ENCODE measurements at regions not wholly inside any gene's neighbourhood (a gene's known extent, or its start where the extent isn't known, plus 50 kb on each side); places are given as distances from the start of the nearest gene placed in this dataset.

- Histone ChIP-seq H4K20me1 (ENCODE audit: insufficient read depth) (no peaks in the 10 kb centered on the region), H3K27ac (ENCODE audit: low read depth in 2 of 2, low read length in 1 of 2) (peak overlapping the region in 1 of 2 experiments; percentile 43; a peak in 2 of 4 replicates), H3K27me3 (ENCODE audit: insufficient read depth) (no peaks in the 10 kb centered on the region), H3K79me2 (ENCODE audit: insufficient read depth) (no peaks in the 10 kb centered on the region), H3K9me2 (no peaks in the 10 kb centered on the region), H3K9me3 (no peaks in the 10 kb centered on the region), H3F3A (replicated peaks; ENCODE audit: insufficient read depth) (peaks cover 6% of the 10 kb centered on the region), H3K9ac (no peak overlapping the region), H2AFZ (ENCODE audit: low read depth) (no peak overlapping the region), H3K4me2 (no peak overlapping the region), H3K4me1 (ENCODE audit: control insufficient read depth in 1 of 2, insufficient read depth in 2 of 2, low read depth in 1 of 2, low read length in 1 of 2) (peaks cover 9 to 59% of the 10 kb centered on the region in 2 experiments; a peak in 2 of 4 replicates), H3K4me3 (ENCODE audit: low read depth in 2 of 2, low read length in 1 of 2) (no peak overlapping the region), H3K36me3 (replicated peaks in 1 of 2; ENCODE audit: control insufficient read depth in 1 of 2, insufficient read depth in 2 of 2, low read length in 1 of 2) (no peaks in the 10 kb centered on the region)
- WGBS (ENCODE audit: low lambda C conversion rate) = 98% methylated on average over 2 of the region's 2 CpGs
- no peak for DNase-seq
- no peak for TF ChIP-seq ZBTB33 (IDR thresholded peaks at IDR 0.05; ENCODE audit: borderline replicate concordance, low read depth)
- no peak for TF ChIP-seq SIN3A (IDR thresholded peaks at IDR 0.05; ENCODE audit: borderline replicate concordance, low read depth, low read length)
- POLR2A ChIA-PET = no interaction called here
- CTCF ChIA-PET = interaction anchor here (0.9 to 3.6 kb wide), 15 partner anchors 30 to 1347 kb away, joined by 3 to 24 read pairs (median 5); no protein-coding TSS in a partner anchor
Measured at GRCh38 chr9:14434971-14435718, 121.2 kb upstream of the NFIB start.

- no peaks in the 10 kb centered on the region for H3K79me2 ChIP-seq (ENCODE audit: insufficient read depth)
- TF ChIP-seq RXRA (IDR thresholded peaks at IDR 0.05; ENCODE audit: borderline replicate concordance, low read depth) = no peak
- no peak for TF ChIP-seq FOXM1 (IDR thresholded peaks at IDR 0.05; ENCODE audit: low read depth)
- TF ChIP-seq TAF1 (IDR thresholded peaks at IDR 0.05; ENCODE audit: borderline replicate concordance, low read depth, low read length) = no peak
- no peak for TF ChIP-seq MAX (IDR thresholded peaks at IDR 0.05; ENCODE audit: low read depth)
- no peak for TF ChIP-seq CHD2 (IDR thresholded peaks at IDR 0.05; ENCODE audit: low read length, partially characterized antibody)
- no peak for TF ChIP-seq EP300 (IDR thresholded peaks at IDR 0.05; ENCODE audit: borderline replicate concordance in 1 of 2, low read depth in 1 of 2, low read length in 1 of 2)
- TF ChIP-seq NRF1 (IDR thresholded peaks at IDR 0.05; ENCODE audit: low read depth, low read length) = no peak
- TF ChIP-seq GABPA (IDR thresholded peaks at IDR 0.05; ENCODE audit: low read depth) = no peak
- no peak for TF ChIP-seq CTCF (IDR thresholded peaks at IDR 0.05)
- no peak for TF ChIP-seq PBX3 (IDR thresholded peaks at IDR 0.05)
- no peak for TF ChIP-seq SMC3 (IDR thresholded peaks at IDR 0.05; ENCODE audit: low read depth, low read length)
- no peak for TF ChIP-seq GATA2 (CRISPR knock-in tag; IDR thresholded peaks at IDR 0.05)
- TF ChIP-seq USF2 (IDR thresholded peaks at IDR 0.05; ENCODE audit: borderline replicate concordance, low read depth, low read length) = no peak
- ChIA-PET POLR2A (interaction anchor here (0.5 to 1.2 kb wide), 2 partner anchors 112 to 122 kb away, joined by 3 read pairs; no protein-coding TSS in a partner anchor), CTCF (interaction anchor here (0.6 to 3.6 kb wide), 30 partner anchors 10 to 1400 kb away, joined by 3 to 24 read pairs (median 4); no protein-coding TSS in a partner anchor)
- H3K9ac ChIP-seq = no peak overlapping the region
- no peak for DNase-seq
- no peak overlapping the region for H2AFZ ChIP-seq (ENCODE audit: low read depth)
- H3K4me2 ChIP-seq = no peak overlapping the region
- peaks cover 6% of the 10 kb centered on the region for H3F3A ChIP-seq (replicated peaks; ENCODE audit: insufficient read depth)
- peak overlapping the region; percentile 5 to 97; a peak in 2 of 4 replicates for H3K27ac ChIP-seq (ENCODE audit: low read depth in 2 of 2, low read length in 1 of 2)
- no peaks in the 10 kb centered on the region for H3K9me2 ChIP-seq
- no peak overlapping the region for H3K4me3 ChIP-seq (ENCODE audit: low read depth in 2 of 2, low read length in 1 of 2)
- no peaks in the 10 kb centered on the region for H4K20me1 ChIP-seq (ENCODE audit: insufficient read depth)
- no peaks in the 10 kb centered on the region for H3K36me3 ChIP-seq (replicated peaks in 1 of 2; ENCODE audit: control insufficient read depth in 1 of 2, insufficient read depth in 2 of 2, low read length in 1 of 2)
- H3K4me1 ChIP-seq (ENCODE audit: control insufficient read depth in 1 of 2, insufficient read depth in 2 of 2, low read depth in 1 of 2, low read length in 1 of 2) = peaks cover 9 to 50% of the 10 kb centered on the region in 2 experiments; a peak in 2 of 4 replicates
- H3K27me3 ChIP-seq (ENCODE audit: insufficient read depth) = no peaks in the 10 kb centered on the region
- H3K9me3 ChIP-seq = no peaks in the 10 kb centered on the region
Measured at GRCh38 chr9:14434158-14434504, 120.2 kb upstream of the NFIB start.
